ENCODE measurements at regions not wholly inside any gene's neighbourhood (a gene's known extent, or its start where the extent isn't known, plus 50 kb on each side); places are given as distances from the start of the nearest gene placed in this dataset.

DNA sequence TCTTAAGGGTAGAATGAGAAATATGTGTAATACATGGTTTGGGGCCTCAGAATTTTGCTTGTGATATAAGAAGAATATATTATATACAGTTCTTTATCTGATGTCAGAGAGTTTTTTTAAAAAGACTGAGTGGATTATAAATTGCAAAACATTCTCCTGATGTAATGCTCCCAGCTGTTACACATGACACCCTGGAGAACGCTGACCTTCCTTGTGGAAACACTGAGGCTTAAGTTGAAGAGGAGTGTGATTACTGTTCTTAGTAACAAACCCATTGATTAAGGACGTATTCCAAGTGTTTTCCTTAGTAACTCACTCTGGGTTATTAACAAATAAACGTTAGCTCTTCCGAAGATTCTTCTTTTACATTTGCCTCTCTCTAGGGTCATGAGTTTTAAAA is 1069.3 kb upstream of the CNTNAP5 start:
- DNase-seq = no peak

DNA sequence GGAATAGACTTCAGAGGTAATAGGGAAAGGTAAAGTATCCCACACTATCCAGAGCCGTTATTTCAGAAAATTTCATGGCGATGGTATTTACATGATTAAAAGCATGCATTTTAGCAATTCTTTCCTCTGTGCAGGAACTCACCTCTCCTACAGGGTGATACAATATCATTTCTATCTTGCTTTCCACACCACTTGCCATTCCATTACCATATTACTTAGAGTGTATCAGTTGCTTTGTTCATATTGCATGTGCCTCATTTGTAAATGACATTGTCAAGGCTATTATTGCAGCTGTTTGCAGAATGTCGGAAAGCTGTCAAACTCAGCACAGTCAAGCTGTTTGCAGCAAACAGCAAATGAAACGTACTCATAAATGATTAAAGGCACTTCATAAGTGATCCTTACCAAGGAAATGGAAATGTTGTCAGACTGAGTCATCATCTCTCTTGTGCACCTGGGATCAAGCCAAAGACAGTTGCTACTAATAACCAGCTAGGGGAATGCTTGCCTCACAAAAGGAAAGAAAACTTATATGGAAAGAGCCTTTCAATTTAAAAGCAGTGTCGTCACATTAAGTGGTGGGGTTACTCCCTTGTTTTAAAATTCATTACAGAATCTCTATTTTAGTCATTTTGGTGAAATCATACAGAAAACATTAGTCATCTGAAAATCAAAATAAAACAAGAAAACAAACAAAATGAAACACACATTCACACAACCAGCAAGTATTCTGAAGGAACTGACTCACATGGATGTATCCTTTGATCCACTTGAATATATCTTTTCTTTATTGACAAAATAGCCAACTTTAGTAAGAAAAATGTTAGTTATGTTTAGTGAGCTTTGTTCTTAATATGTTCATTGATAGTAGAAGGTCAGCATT is 1064.1 kb upstream of the CNTNAP5 start:
- DNase-seq = no peak

DNA sequence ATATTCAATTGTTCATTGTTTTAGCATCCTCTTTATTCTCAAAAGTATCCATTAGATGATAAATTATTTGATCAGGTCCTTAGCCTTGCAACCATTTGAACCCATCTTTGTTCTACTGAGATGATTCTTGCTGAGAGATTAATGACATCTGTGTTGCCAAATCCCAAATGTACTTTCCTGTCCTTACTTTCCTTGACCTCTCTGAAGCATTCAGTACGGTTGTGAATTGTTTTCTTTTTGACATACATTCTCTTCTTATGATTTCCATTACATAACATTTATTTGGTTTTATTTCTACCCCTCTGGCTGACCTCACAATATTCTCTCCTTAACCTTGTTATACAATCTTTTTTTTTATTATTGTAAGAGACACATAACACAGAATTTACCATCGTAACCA is 1058.6 kb upstream of the CNTNAP5 start:
- no peak for DNase-seq

DNA sequence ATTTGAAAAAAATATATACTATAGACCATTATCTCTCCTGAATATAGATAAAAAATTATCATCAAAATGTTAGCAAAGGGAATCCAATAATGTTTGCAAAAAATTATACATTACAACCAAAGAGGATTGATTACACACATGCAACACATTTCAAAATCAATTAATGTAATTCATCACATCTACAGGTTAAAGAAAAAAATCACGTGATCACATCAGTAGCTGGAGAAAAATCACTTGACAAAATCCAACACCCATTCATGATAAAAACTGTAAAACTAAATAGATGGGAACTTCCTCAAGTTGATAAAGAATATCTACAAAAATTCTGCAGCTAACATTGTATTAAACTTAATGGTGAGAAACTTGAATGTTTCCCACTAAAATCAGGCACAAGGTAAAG is 1047.5 kb upstream of the CNTNAP5 start:
- DNase-seq = no peak

DNA sequence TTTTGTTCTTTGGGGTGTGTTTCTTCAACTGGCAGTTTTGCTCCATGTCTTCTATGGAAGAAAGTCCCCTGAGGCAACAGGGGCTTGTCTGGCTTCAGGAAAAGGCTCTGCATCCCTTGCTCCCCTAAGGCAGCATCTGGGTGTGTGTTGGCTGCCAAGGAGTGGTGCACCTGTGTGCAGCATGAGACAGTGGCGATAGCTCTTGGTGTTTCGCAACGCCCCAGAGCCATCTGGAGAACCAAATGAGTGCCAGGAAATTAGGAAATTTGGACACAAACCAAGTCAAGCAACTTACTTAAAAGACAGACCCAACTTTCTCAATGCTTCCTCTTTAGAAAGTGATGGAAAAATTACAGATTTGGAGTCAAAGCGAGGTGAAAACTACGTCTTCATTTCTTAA is 1044.4 kb upstream of the CNTNAP5 start:
- DNase-seq = no peak

DNA sequence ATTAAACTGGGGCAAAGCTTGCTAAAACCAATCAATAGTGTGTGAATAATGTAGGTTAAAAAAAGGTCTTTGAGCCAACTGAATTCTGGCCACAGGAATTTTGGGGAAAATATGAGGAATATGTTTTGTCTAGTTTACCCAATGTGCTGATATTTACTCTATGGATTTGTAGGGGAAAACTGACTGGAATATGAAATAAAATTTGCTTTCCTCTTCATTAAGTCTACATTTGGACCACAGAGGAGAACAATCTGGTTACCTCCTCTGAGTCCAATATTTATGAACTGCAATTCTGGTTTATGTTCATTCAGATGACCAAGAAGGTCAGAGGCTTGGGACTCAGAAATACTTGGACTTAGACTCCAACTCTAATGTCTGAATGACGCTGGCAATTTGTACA is 1042.2 kb upstream of the CNTNAP5 start:
- no peak for DNase-seq

DNA sequence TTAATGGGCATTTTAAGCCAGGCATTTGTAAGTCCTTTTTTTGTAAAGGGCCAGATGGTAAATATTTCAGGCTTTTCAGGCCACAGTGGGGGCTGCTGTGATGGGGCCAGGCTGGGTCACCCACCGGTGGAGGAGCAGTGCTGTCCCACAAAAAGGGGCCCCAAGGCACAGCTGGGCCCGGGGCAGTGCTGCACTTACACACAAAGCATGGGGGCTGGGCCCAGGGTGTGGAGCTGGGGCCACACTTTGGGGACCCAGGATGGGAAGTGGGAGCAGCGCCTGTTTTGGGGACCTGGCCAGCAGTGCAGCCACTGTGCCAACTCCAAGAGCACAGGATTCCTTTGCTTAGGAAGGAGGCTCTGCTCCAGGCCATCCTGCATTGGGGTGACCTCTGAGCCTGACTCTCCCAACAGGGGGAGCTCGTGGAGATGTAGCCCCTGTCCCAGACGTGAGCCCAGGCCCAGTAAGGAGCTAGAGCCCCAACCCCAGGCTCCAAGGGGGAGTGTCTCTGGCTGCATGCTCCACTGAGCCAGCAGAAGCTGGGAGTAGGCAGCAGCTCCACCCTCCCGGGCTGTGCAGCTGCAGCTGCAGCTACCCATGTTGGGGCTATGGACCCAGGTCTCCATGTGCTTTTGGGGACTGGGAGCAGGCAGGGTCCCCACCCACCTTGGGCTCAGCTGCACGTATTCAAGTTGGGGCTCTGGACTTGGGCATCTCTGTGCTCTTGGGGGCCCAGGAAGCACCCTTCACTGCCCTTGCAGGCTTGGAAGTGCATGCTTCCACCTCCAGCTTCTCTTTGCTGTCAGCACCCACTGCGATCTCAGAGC is 1036.5 kb upstream of the CNTNAP5 start:
- DNase-seq = no peak

DNA sequence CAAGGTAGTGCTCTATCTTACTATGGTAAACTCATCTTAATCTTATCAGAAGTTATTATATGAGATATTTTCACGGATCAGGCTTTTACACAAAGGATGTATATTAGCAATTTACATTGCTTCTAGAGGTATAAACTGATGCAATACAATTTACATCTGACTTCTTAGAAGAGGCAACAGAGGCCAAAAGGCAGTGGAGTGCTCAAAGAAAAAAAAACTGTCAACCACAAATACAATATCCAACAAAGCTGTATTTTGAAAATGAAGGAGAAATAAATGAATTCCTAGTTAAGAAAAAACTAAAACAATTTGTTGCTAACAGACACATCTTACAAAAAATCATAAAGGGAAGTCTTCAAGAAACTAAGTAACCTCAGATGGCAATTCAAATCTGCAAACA is 1031.5 kb upstream of the CNTNAP5 start:
- DNase-seq = no peak

DNA sequence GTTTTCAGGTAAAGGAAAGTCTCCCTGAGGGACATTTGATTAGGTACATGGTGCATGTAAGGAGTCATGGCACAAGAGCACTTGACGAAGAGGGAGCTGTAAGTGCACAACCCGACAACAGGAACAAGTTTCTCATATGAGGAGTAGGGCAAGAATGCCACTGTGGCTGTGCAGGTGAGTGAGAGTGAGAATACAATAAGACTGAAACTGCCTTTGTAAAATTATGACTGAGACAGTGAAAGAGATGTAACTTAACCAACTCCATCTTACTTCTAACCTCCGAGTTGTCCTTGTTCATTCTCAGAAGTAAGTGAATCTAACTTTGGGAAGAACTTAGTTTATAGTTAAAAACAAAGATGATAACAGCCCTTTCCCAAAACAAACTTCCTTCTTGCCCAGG is 1025.8 kb upstream of the CNTNAP5 start:
- DNase-seq = no peak

DNA sequence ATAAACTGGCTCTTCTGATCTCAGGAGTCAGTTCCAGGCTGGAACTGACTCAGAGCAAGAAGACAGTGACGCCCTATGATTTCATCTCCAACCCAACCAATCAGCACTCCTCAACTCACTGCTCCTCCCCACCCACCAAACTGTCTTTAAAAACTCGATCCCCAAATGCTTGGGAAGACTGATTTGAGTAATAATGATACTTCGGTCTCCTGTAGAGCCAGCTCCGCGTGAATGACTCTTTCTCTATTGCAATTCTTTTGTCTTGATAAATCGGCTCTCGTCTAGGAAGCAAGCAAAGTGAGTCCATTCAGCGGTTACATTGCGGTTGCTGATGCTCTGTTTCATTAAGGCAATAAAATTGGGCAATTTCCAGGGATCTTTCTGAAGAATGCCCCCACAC is 1025.3 kb upstream of the CNTNAP5 start:
- no peak for DNase-seq

DNA sequence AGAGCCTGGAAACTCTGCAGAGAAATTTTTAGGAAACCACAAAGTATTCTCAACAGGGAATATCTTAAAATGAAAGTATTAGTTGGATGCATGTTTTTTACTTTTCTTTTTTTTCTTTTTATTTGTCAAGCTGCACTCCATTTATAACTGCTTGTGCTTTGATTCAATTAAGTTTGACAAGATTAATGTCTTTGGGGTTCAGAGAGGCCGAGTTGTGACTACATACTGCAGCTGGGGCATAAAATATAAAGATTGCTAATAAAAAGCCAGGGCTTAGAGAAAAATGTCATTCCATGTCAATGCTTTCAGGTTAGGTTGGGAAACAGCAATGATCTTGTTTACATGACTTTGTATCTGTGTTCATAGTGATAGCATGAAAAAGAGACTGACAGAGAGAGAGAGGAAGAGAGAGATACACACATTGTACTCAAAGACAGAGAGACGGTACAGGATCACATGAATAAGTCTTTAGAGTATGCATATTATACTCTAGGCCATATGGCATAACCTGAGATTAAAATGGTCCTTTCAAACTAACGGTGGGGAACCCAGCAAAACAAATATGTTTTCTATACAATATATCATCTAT is 1022.3 kb upstream of the CNTNAP5 start:
- DNase-seq = no peak

DNA sequence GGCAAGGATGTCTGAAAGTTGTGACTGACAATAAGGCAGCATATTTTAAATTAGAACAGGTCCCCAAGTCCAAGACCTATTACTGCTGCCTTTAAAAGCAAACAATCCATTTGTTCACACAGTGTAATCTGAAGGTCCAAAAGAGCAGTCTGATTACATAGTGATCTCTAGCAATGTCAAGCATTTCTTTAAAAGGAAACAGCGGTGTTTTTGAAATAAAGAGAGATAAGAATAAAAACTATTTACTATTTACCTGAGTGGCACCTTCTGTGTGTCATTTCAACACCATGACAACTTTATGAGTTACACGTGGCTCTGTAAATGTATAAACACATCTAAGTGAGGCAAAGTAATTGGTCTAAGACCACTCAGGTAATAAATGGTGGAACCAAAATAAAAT is 1009.9 kb upstream of the CNTNAP5 start:
- no peak for DNase-seq

DNA sequence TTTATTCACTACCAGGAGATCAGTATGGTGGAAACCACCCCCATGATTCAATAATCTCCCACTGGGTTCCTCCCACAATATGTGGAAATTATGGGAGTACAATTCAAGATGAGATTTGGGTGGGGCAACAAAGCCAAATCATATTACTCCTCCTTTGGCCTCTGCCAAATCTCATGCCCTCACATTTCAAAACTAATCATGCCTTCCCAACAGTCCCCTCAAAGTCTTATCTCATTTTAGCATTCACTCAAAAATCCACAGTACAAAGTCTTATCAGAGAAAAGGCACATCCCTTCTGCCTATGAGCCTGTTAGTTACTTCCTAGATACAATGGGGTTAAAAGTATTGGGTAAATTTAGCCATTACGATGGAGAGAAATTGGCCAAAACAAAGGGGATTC is 989.5 kb upstream of the CNTNAP5 start:
- DNase-seq = no peak

DNA sequence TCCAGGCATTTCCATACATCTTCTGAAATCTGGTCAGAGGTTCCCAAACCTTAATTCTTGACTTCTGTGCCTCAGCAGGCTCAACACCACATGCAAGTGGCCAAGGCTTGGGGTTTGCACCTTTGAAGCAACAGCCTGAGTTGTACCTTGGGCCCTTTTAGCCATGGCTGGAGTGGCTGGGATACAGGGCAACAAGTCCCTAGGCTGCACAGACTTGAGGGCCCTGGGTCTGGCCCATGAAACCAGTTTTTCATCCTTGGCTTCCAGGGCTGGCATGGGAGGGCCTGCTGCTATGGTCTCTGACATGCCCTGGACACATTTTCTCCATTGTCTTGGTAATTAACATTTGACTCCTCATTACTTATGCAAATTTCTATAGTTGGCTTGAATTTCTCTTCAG is 988.8 kb upstream of the CNTNAP5 start:
- no peak for DNase-seq

DNA sequence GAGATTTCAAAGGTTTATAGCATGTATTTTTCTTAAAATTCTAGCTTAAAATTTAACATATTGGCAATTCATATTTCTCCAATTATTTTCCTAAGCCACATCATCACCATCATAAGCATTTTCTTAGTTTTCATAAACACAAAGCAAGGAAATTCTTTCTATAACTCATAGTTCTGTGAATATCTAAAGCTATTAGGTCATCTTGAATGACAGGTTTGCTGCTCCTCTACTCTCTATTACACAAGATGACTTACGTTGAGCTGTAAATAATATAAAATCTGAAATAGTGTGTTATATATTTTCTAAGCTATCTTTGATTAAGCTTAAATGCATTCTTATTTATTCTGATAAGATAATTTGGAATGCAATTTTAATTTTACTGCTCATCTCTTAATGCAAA is 984.6 kb upstream of the CNTNAP5 start:
- no peak for DNase-seq

DNA sequence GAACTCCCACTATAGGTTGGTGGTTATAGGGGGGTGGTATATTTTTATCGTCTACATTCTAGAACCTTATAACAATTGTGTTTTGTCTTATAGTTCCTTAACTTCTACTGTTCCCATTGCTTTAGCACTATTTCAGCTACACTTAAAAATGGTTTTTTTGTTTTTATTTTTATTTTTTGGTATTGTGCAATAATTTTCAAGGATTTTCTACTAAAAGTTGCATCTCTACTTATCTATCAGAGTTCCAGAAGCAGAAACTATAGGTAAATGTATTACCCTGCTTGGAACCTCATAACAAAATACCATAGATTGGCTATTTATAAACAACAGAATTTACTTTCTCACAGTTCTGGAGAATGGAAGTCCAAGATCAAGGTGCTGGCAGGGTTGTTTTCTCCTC is 981.6 kb upstream of the CNTNAP5 start:
- DNase-seq = no peak

DNA sequence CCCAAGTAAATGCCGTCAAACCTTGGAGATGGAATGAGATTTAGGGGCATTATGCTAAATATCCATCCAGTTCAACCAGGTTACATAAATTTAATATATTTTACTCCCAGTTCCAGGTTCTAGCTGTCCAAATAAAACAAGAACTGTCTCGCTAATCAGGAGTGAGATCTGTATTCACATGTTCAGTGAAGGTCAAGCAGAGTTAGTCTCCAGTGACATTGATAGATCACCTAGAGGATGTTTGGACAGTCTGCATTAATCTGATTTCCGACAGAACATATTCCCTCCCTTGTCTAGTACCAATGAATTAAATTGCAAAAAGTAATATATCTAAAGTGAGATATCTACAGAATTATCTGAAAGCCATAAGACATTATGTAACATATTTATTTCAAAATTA is 979.4 kb upstream of the CNTNAP5 start:
- no peak for DNase-seq

DNA sequence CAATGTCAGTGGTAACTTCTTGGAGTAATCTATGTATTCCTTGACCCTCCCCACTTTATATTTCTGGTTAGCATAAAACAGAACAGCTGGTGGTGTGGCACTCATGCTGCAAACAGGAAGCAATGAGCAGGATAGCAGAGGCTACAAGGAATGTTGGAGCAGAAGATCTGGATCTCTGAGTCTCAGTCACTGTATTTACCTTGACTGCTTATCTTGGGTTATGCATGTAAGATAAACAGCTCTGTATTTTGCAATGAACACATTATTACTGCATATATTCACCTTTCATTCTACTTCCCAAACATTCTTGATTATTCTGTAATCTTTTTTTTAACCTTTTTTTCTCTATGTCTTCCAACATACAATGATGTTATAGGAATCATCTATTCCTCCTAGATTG is 977.9 kb upstream of the CNTNAP5 start:
- no peak for DNase-seq

DNA sequence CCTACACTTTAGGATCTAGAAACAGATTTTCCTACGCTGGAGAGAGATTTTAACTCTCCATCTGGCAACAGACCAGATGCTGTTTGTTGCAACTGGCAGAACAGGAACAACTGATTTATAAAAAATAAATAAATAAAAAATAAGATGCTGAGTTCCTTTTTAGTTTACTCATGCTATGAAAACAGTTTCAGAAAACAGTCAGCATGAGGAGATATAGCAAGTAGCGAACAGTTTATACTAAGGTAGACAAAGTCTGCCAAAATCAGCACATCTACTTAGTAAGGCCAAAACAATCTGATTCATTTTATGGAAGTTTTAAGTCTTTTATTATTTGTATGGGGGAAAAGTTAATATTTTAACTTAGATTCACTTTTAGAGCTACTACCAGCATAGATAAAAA is 974.0 kb upstream of the CNTNAP5 start:
- no peak for DNase-seq

DNA sequence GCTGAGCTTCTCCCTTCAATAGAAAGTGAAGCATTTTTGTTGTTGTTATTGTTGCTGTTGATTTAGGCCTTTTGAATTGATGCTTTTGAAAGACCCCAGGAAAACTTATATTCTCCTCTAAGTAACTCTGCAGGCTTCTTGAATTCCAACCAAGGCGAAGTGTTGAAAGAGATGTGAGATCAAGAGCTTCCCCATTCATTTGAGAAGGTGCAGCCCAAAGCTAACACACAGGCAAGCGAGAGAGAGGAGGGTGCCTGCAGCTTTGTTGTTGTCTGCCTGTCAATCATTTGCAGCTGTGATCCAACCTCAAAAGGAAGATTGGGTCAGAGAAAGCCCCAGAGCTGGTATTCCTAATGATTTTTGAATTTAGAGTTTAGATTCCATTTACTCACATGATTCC is 963.6 kb upstream of the CNTNAP5 start:
- no peak for DNase-seq

DNA sequence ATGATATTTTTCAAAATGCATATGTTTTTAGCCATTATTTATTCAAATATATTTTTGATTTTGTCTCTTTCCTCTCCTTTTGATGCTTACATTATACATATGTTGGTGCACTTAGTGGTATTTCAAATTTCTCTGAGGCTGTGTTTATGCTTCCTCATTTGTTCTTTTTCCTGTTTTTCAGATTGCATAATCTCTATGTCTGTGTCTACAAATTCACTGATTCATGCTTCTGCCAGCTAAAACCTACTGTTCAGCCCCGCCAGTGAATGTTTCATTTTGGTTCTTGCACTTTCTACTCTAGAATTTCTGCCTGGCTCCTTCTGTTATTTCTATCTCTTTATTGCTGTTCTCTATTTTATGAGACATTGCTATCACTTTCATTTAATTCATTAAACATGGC is 951.7 kb upstream of the CNTNAP5 start:
- no peak for DNase-seq

DNA sequence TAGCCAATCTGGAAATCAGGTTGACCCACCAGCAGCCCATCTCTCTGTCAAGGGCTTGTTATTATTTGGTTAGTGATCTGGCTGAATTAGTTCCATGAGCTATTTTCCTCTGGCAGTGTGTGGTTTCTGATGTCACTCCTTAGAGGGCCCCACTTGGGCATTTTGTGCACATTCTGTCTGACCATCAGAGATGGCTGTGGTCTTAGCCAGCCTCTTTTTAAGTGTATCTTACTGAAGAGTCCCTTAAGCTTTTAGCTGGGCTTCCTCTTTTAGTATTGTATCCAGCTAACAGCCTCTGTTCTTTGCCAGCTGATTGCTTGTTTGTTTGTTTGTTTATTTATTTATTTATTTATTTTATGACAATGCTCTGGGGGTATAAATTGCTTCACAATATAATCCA is 951.1 kb upstream of the CNTNAP5 start:
- no peak for DNase-seq

DNA sequence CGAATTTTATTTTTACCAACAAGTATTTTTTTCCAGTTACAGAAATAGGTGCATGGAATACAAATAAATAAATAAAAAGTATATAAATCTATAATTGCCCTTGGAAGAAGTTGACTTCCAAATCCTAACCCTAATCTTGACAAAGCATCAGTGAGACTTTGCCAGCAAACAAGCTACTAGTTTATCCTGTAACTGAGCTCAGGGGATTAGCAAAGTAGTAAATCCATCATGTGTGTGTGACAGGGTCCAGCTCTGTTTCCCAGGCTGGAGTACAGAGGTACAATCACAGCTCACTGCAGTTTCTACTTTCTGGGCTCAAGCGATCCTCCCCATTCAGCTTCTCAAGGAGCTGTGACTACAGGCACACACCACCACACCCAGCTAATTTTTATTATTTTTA is 948.0 kb upstream of the CNTNAP5 start:
- DNase-seq = no peak

DNA sequence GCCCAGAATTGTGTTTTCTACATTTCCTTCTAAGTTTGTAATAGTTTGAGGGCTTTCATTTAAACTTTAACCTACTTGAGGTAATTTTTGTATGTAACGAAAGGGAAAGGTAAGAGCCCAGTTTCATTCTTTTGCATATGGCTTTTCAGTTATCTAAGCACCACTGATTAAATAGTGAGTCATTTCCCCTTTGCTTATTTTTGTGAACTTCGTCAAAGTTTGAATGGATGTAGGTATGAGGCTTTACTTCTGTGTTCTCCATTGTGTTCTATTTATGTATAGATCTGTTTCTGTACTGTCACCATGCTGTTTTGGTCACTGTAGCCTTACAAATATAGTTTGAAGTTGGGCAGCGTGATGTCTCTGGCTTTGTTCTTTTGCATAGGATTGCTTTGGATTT is 944.8 kb upstream of the CNTNAP5 start:
- no peak for DNase-seq

Measured in activated CD4-positive, CD25-positive, alpha-beta regulatory T cell (primary cell).